NOMO-1 treated with dmso at 0.1 percent for 144 hours (cell line): ENCODE measurements at regions not wholly inside any gene's neighbourhood (a gene's known extent, or its start where the extent isn't known, plus 50 kb on each side); places are given as distances from the start of the nearest gene placed in this dataset.
A peak's percentile ranks its signal among the peaks of the same experiment; 100 is the strongest.
"Not testable (repeated sequence)": the region's sequence is repeated elsewhere in the genome, so short reads cannot be mapped to it uniquely, and the experiment has no call there.

ENCODE experiments used
- DNase-seq: peaks from one replicate; lab custom pipeline; 2025; ENCODE audit not compliant: unreplicated experiment; lab: John Stamatoyannopoulos, UW

DNA sequence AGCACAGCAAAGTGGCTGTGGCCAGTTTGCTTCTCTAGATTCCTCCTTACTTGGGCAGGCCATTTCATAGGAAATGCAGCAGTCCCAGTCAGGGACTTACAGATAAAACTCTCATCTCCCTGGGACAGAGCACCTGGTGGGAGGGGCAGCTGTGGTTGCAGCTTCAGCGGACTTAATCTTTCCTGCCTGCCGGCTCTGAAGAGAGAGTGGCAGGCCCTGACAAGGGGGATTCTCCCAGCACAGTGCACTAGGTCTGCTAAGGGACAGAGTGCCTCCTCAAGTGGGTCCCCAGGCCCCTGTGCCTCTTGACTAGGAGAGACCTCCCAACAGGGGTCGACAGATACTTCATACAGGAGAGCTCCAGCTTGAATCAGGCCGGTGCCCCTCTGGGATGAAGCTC lies 1649.1 kb downstream of the LRRC4C start:
- DNase-seq, result no peak

DNA sequence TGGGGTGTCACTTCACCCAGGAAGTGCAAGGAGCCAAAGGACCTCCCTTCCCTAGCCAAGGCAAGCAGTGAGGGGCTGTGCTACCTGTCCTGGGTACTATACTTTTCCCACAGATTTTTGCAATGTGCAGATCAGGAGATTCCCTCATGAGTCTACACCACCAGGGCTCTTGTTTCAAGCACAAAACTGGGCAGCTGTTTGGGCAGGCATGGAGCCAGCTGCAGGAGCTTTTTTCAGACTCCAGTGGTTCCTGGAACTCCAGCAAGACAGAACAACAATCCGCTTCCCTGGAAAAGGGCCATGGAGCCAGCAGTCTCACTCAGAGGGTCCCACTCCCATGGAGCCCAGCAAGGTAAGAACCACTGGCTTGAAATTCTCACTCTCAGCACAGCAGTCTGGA lies 1649.6 kb downstream of the LRRC4C start:
- DNase-seq, result no peak

- no peak for DNase-seq
Observed at GRCh38 chr11:39807904-39808303, 1651.5 kb downstream of the LRRC4C start.

DNA sequence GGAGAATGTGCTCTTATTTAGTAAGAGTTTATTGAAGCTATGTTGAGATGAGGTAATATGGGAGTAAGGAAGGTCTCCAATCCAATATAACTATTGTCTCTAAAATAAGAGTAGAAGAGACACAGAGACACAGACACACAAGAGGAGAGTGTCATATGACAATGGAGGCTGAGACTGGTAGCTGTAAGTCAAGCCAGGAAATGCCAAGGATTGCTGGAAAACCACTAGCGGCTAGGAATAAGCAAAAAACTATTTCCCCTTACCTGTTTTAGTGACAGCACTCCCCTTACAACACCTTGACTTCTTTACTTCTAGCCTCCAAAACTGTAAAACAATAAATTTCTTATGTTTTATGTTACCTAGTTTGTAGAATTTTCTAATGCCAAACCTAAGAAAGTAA lies 1652.8 kb downstream of the LRRC4C start:
- DNase-seq, result no peak

DNA sequence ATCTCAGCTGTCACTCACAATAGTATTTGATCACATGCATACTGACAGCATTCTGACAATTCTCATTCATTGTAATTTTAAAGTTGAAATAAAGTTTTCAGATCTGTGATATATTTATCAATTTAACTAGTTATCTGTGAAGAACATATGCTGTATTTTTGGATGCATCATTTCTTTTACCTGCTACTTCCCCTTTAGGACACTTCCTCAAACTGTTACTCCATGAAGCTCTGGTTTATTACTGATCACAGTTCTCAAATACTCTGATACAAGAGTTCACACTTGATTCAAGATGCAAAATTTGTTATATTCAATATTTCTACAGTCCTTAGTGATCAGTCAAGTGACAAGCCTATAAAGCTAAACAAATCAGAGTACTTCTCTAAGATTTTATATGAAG lies 1655.2 kb downstream of the LRRC4C start:
- DNase-seq, result no peak

GRCh38 chr11:39786682-39787081 lies 1672.8 kb downstream of the LRRC4C start:
- no peak for DNase-seq

DNA sequence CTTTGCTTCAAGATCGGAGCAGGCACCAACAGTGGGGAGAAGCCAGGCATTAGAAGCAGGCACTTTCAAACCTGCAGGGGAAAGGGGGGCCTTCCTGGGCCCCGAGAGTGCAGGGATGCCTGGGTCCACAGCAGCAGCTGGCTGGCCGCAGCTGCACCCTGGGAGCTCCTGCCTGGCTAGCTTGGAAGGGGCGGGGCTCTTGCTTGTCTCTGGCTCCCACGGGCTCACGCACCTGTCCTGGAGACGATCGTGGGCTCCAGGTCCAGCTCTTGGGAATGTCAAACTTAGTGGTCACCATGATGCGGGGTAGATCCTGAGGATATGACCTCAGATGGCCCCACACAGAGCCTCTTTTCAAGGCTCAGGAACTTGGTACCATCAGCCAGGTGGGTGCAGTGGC lies 1673.2 kb downstream of the LRRC4C start:
- DNase-seq, result no peak

DNA sequence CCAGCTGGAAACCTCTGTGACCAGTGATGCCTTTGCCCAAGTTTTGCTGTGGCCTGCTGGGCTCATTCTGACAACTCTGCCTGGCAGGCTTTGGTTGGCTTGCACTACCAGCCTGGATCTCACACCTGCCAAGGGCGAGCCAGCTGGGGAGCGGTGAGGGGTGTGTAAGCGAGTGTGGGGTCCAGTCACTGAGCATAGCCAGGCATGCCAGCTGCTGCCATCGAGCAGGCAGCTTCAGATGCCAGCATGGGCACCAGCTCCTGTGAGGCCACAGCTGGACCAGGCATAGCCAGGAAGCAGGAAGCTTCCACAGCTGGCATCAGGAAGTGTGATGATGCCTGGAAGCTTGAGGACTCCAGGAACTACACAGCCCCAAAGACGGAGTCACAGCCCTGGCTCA lies 1674.6 kb downstream of the LRRC4C start:
- no peak for DNase-seq

DNA sequence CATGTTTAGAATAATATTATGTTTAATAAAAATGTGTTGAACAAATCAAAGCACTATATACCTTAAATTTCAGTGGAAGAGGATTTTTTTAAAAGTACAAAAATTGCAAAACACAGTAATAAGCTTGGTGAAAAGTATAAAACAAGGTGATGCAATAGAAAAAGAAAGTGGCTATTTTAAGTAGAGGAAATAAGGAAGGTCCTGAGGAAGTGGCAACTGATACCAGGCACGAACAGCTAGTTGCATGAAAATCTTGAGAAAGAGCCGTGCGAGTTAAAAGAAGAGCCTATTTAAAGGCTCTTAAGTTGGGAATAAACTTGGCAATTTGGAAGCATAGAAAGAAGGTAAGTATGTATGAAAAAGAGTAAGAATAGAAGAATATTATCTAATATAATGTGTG lies 1679.3 kb downstream of the LRRC4C start:
- DNase-seq, result peak; percentile 65

DNA sequence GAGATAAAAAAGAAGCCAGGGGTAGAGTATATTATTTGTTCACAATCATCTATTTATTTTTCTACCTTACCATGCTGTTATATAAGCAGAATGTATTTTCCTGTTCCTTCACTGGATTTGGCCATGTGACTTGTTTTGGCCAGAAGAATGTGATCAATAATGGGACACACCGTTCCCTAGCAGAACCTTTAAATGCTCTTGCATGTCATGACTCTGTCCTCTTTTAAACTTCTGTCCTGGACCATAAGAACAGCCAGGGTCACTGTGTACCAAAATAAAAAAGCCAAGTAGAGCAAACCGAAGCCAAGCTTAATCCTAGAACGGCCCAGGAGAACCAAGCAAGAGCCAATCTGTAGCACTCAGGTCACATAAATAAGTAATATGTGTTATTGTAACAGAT lies 1682.4 kb downstream of the LRRC4C start:
- no peak for DNase-seq

DNA sequence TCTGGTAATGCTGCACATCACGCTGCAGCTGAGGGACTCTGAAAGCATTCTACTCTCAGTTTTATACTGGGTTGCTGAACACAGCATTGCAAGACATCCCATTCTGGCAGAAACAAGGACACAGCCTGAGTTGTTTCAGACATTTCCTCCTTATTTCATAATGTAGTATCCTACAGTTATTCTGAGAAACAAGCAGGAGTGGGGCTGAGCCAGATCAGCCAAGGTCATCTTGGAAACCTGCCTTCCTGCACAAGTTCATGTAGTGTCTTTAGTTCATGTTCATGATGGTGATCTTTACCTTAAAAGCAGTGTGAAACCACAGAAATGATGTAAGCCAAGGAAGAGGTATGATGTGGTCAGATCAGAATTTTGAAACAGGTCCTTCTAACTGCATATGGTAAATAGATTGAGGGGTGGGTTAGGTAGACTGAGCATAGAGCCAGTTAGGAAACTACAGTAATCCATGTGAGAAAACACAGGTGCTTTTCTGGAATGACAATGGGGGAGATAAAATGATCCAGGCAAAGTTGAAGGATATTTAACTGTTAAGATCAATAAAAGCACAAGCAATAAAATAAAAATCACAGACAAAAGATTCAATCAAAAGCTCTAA lies 1686.8 kb downstream of the LRRC4C start:
- DNase-seq, result no peak

- DNase-seq, result no peak
Observed at GRCh38 chr11:39768214-39768613, 1691.2 kb downstream of the LRRC4C start.

GRCh38 chr11:39745401-39745800 lies 1714.1 kb downstream of the LRRC4C start:
- no peak for DNase-seq

GRCh38 chr11:39741066-39741465 lies 1718.4 kb downstream of the LRRC4C start:
- DNase-seq, result no peak

GRCh38 chr11:39736351-39736750 lies 1723.1 kb downstream of the LRRC4C start:
- DNase-seq, result not testable (repeated sequence)

DNA sequence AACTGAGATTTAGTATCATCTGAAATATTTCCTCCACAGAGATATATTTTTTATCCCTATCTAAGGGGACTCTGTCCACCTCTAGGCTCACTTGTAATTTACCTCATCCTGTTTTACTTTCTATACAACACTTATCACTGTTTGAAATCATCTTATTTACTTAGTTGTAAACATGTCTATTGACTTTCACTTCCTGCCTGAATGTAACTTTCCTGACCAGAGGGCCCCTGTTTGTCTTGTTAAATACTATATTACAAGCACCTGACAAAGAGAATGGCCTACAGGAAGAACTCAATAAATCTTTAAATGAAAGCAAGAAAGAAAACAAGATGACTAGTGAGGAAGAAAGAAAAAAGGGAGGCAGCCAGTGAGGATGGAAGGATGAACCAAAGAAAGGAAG lies 1727.5 kb downstream of the LRRC4C start:
- DNase-seq, result no peak

DNA sequence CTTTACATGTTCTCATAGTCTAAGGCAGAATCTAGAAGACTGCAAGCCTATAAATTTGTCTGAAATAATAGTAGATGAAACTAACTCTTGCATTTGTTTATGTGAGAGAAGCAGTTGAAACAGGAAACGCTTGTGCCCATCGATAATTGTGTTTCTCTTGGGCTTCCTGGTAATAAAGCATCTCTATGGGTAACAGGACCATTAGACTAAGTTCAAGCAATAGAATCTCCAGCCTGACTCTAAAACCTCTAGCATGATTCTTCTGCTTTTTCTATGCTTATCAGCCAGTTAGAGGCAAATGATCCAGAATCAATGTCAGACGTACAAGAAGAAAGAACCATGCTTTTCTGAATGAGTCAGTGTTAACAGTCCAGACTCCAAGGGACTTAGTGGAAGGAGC lies 1734.4 kb downstream of the LRRC4C start:
- DNase-seq, result no peak

GRCh38 chr11:39724404-39724803 lies 1735.0 kb downstream of the LRRC4C start:
- DNase-seq, result no peak

- no peak for DNase-seq
Observed at GRCh38 chr11:39712581-39712980, 1746.9 kb downstream of the LRRC4C start.

- no peak for DNase-seq
Observed at GRCh38 chr11:39690856-39691255, 1768.6 kb downstream of the LRRC4C start.

DNA sequence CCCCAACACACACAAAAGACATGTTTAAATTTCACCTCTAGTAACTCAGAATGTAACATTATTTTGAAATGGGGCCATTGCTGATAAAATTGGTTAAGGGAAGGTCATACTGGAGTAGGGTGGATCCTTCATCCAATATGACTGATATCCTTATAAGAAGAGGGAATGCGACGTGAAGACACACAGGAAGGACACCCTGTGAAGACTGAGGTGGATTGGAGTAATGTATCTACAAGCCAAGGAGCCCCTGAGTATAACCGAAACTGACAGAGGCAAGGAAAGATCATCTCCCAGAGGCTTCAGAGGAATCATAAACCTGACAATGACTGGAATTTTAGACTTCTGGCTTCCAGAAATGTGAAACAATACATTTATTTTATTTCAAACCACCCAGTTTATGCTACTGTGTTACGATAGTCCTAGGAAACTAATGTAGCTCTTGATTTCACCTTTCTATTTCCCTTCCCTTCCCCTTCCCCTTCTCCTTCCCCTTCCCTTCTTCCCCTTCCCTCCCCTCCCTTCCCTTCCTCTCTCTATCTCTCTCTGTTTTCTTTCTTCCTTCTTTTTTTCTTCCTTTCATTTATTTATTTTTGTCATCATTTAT lies 1775.4 kb downstream of the LRRC4C start:
- DNase-seq, result no peak

DNA sequence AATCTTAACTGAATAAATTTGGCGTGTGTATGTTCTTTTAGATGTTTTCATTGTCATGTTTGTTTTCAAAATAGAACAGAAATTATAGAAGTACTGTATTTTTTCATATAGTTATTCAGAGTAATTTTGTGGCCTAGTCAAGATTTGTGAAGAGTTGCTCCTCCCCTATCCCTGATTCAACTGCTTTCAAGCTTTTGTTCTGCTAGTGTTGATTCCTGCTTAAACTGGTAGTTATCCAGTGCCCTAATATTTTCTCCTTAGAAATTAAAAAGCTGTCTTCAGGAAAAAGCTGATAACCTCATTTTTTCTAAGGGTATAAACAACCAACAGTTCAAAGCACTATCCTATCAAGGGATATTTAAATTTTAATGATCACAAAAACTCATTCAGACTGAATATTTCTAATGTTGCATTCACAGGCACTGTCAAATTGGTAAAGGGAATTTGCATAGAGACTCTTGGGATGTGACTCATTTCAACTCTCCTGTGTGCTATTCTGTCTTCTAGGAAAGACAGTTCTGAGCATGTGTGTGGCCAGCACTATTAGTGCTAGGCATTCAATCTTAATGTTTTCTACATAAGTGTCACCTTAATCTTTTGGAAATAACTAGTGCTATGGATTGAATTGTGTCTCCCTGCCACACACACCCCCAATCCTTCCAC lies 1776.0 kb downstream of the LRRC4C start:
- no peak for DNase-seq

- no peak for DNase-seq
Observed at GRCh38 chr11:39681428-39681827, 1778.0 kb downstream of the LRRC4C start.
